ENCODE measurements at regions not wholly inside any gene's neighbourhood (a gene's known extent, or its start where the extent isn't known, plus 50 kb on each side); places are given as distances from the start of the nearest gene placed in this dataset.

- Histone ChIP-seq H3K9me3 (ENCODE audit: control insufficient read depth in 2 of 2, low read length in 2 of 2) (no peaks in the 10 kb centered on the region), H3K4me1 (ENCODE audit: control insufficient read depth, insufficient read depth, low read length) (no peaks in the 10 kb centered on the region), H3K4me3 (ENCODE audit: low read length in 2 of 2) (no peak overlapping the region), H3K27me3 (ENCODE audit: control insufficient read depth in 1 of 2, insufficient read depth in 2 of 2, low read length in 2 of 2) (no peaks in the 10 kb centered on the region), H3K36me3 (ENCODE audit: control insufficient read depth in 2 of 2, insufficient read depth in 2 of 2, low read length in 2 of 2) (no peaks in the 10 kb centered on the region), H3K27ac (ENCODE audit: low read length) (no peak overlapping the region), H3K9ac (ENCODE audit: low read length in 2 of 2) (no peak overlapping the region)
Observed at GRCh38 chr5:106923409-106923808, 747.3 kb downstream of the EFNA5 start.

GRCh38 chr5:106921567-106921966, 749.2 kb downstream of the EFNA5 start:
- Histone ChIP-seq H3K27ac (ENCODE audit: low read length) (no peak overlapping the region), H3K4me1 (ENCODE audit: control insufficient read depth, insufficient read depth, low read length) (no peaks in the 10 kb centered on the region), H3K36me3 (ENCODE audit: control insufficient read depth in 2 of 2, insufficient read depth in 2 of 2, low read length in 2 of 2) (no peaks in the 10 kb centered on the region), H3K9me3 (ENCODE audit: control insufficient read depth in 2 of 2, low read length in 2 of 2) (no peaks in the 10 kb centered on the region), H3K9ac (ENCODE audit: low read length in 2 of 2) (no peak overlapping the region), H3K27me3 (ENCODE audit: control insufficient read depth in 1 of 2, insufficient read depth in 2 of 2, low read length in 2 of 2) (no peaks in the 10 kb centered on the region), H3K4me3 (ENCODE audit: low read length in 2 of 2) (no peak overlapping the region)

- Histone ChIP-seq H3K36me3 (ENCODE audit: control insufficient read depth in 2 of 2, insufficient read depth in 2 of 2, low read length in 2 of 2) (no peaks in the 10 kb centered on the region), H3K27me3 (ENCODE audit: control insufficient read depth in 1 of 2, insufficient read depth in 2 of 2, low read length in 2 of 2) (no peaks in the 10 kb centered on the region), H3K4me1 (ENCODE audit: control insufficient read depth, insufficient read depth, low read length) (no peaks in the 10 kb centered on the region), H3K9ac (ENCODE audit: low read length in 2 of 2) (no peak overlapping the region), H3K4me3 (ENCODE audit: low read length in 2 of 2) (no peak overlapping the region), H3K9me3 (ENCODE audit: control insufficient read depth in 2 of 2, low read length in 2 of 2) (no peaks in the 10 kb centered on the region), H3K27ac (ENCODE audit: low read length) (no peak overlapping the region)
Observed at GRCh38 chr5:106910486-106910885, 760.3 kb downstream of the EFNA5 start.

GRCh38 chr5:106909716-106910115, 761.0 kb downstream of the EFNA5 start:
- Histone ChIP-seq H3K9me3 (ENCODE audit: control insufficient read depth in 2 of 2, low read length in 2 of 2) (no peaks in the 10 kb centered on the region), H3K27ac (ENCODE audit: low read length) (no peak overlapping the region), H3K27me3 (ENCODE audit: control insufficient read depth in 1 of 2, insufficient read depth in 2 of 2, low read length in 2 of 2) (no peaks in the 10 kb centered on the region), H3K4me1 (ENCODE audit: control insufficient read depth, insufficient read depth, low read length) (no peaks in the 10 kb centered on the region), H3K4me3 (ENCODE audit: low read length in 2 of 2) (no peak overlapping the region), H3K36me3 (ENCODE audit: control insufficient read depth in 2 of 2, insufficient read depth in 2 of 2, low read length in 2 of 2) (no peaks in the 10 kb centered on the region), H3K9ac (ENCODE audit: low read length in 2 of 2) (no peak overlapping the region)

GRCh38 chr5:106907979-106908378, 762.8 kb downstream of the EFNA5 start:
- H3K4me3 ChIP-seq (ENCODE audit: low read length in 2 of 2), result no peak overlapping the region
- H3K36me3 ChIP-seq (ENCODE audit: control insufficient read depth in 2 of 2, insufficient read depth in 2 of 2, low read length in 2 of 2), result no peaks in the 10 kb centered on the region
- no peaks in the 10 kb centered on the region for H3K9me3 ChIP-seq (ENCODE audit: control insufficient read depth in 2 of 2, low read length in 2 of 2)
- no peaks in the 10 kb centered on the region for H3K27me3 ChIP-seq (ENCODE audit: control insufficient read depth in 1 of 2, insufficient read depth in 2 of 2, low read length in 2 of 2)
- no peaks in the 10 kb centered on the region for H3K4me1 ChIP-seq (ENCODE audit: control insufficient read depth, insufficient read depth, low read length)
- H3K27ac ChIP-seq (ENCODE audit: low read length), result no peak overlapping the region
- no peak overlapping the region for H3K9ac ChIP-seq (ENCODE audit: low read length in 2 of 2)

GRCh38 chr5:106906199-106906598, 764.5 kb downstream of the EFNA5 start:
- no peak overlapping the region for H3K4me3 ChIP-seq (ENCODE audit: low read length in 2 of 2)
- no peak overlapping the region for H3K9ac ChIP-seq (ENCODE audit: low read length in 2 of 2)
- H3K27ac ChIP-seq (ENCODE audit: low read length), result no peak overlapping the region
- H3K4me1 ChIP-seq (ENCODE audit: control insufficient read depth, insufficient read depth, low read length), result no peaks in the 10 kb centered on the region
- no peaks in the 10 kb centered on the region for H3K36me3 ChIP-seq (ENCODE audit: control insufficient read depth in 2 of 2, insufficient read depth in 2 of 2, low read length in 2 of 2)
- H3K27me3 ChIP-seq (ENCODE audit: control insufficient read depth in 1 of 2, insufficient read depth in 2 of 2, low read length in 2 of 2), result no peaks in the 10 kb centered on the region
- no peaks in the 10 kb centered on the region for H3K9me3 ChIP-seq (ENCODE audit: control insufficient read depth in 2 of 2, low read length in 2 of 2)

GRCh38 chr5:106894964-106895363, 775.8 kb downstream of the EFNA5 start:
- Histone ChIP-seq H3K4me3 (ENCODE audit: low read length in 2 of 2) (no peak overlapping the region), H3K27me3 (ENCODE audit: control insufficient read depth in 1 of 2, insufficient read depth in 2 of 2, low read length in 2 of 2) (no peaks in the 10 kb centered on the region), H3K4me1 (ENCODE audit: control insufficient read depth, insufficient read depth, low read length) (no peaks in the 10 kb centered on the region), H3K27ac (ENCODE audit: low read length) (no peak overlapping the region), H3K36me3 (ENCODE audit: control insufficient read depth in 2 of 2, insufficient read depth in 2 of 2, low read length in 2 of 2) (no peaks in the 10 kb centered on the region), H3K9me3 (ENCODE audit: control insufficient read depth in 2 of 2, low read length in 2 of 2) (no peaks in the 10 kb centered on the region), H3K9ac (ENCODE audit: low read length in 2 of 2) (no peak overlapping the region)

GRCh38 chr5:106882035-106882434, 788.7 kb downstream of the EFNA5 start:
- no peaks in the 10 kb centered on the region for H3K27me3 ChIP-seq (ENCODE audit: control insufficient read depth in 1 of 2, insufficient read depth in 2 of 2, low read length in 2 of 2)
- no peaks in the 10 kb centered on the region for H3K36me3 ChIP-seq (ENCODE audit: control insufficient read depth in 2 of 2, insufficient read depth in 2 of 2, low read length in 2 of 2)
- H3K27ac ChIP-seq (ENCODE audit: low read length), result no peak overlapping the region
- no peak overlapping the region for H3K4me3 ChIP-seq (ENCODE audit: low read length in 2 of 2)
- no peaks in the 10 kb centered on the region for H3K4me1 ChIP-seq (ENCODE audit: control insufficient read depth, insufficient read depth, low read length)
- no peaks in the 10 kb centered on the region for H3K9me3 ChIP-seq (ENCODE audit: control insufficient read depth in 2 of 2, low read length in 2 of 2)
- no peak overlapping the region for H3K9ac ChIP-seq (ENCODE audit: low read length in 2 of 2)

- H3K4me3 ChIP-seq (ENCODE audit: low read length in 2 of 2), result no peak overlapping the region
- no peaks in the 10 kb centered on the region for H3K9me3 ChIP-seq (ENCODE audit: control insufficient read depth in 2 of 2, low read length in 2 of 2)
- no peaks in the 10 kb centered on the region for H3K4me1 ChIP-seq (ENCODE audit: control insufficient read depth, insufficient read depth, low read length)
- H3K27me3 ChIP-seq (ENCODE audit: control insufficient read depth in 1 of 2, insufficient read depth in 2 of 2, low read length in 2 of 2), result no peaks in the 10 kb centered on the region
- no peak overlapping the region for H3K27ac ChIP-seq (ENCODE audit: low read length)
- no peak overlapping the region for H3K9ac ChIP-seq (ENCODE audit: low read length in 2 of 2)
- H3K36me3 ChIP-seq (ENCODE audit: control insufficient read depth in 2 of 2, insufficient read depth in 2 of 2, low read length in 2 of 2), result no peaks in the 10 kb centered on the region
Observed at GRCh38 chr5:106880656-106881055, 790.1 kb downstream of the EFNA5 start.

- Histone ChIP-seq H3K27me3 (ENCODE audit: control insufficient read depth in 1 of 2, insufficient read depth in 2 of 2, low read length in 2 of 2) (no peaks in the 10 kb centered on the region), H3K9ac (ENCODE audit: low read length in 2 of 2) (no peak overlapping the region), H3K9me3 (ENCODE audit: control insufficient read depth in 2 of 2, low read length in 2 of 2) (no peaks in the 10 kb centered on the region), H3K4me3 (ENCODE audit: low read length in 2 of 2) (no peak overlapping the region), H3K36me3 (ENCODE audit: control insufficient read depth in 2 of 2, insufficient read depth in 2 of 2, low read length in 2 of 2) (no peaks in the 10 kb centered on the region), H3K27ac (ENCODE audit: low read length) (no peak overlapping the region), H3K4me1 (ENCODE audit: control insufficient read depth, insufficient read depth, low read length) (no peaks in the 10 kb centered on the region)
Observed at GRCh38 chr5:106877881-106878280, 792.9 kb downstream of the EFNA5 start.

GRCh38 chr5:106876665-106877194, 794.0 kb downstream of the EFNA5 start:
- no peaks in the 10 kb centered on the region for H3K27me3 ChIP-seq (ENCODE audit: control insufficient read depth in 1 of 2, insufficient read depth in 2 of 2, low read length in 2 of 2)
- H3K9ac ChIP-seq (ENCODE audit: low read length in 2 of 2), result no peak overlapping the region
- no peaks in the 10 kb centered on the region for H3K4me1 ChIP-seq (ENCODE audit: control insufficient read depth, insufficient read depth, low read length)
- no peak overlapping the region for H3K4me3 ChIP-seq (ENCODE audit: low read length in 2 of 2)
- no peaks in the 10 kb centered on the region for H3K36me3 ChIP-seq (ENCODE audit: control insufficient read depth in 2 of 2, insufficient read depth in 2 of 2, low read length in 2 of 2)
- no peaks in the 10 kb centered on the region for H3K9me3 ChIP-seq (ENCODE audit: control insufficient read depth in 2 of 2, low read length in 2 of 2)
- H3K27ac ChIP-seq (ENCODE audit: low read length), result no peak overlapping the region
